Neutrophil (primary cell): ENCODE measurements at regions not wholly inside any gene's neighbourhood (a gene's known extent, or its start where the extent isn't known, plus 50 kb on each side); places are given as distances from the start of the nearest gene placed in this dataset.
"Not testable (repeated sequence)": the region's sequence is repeated elsewhere in the genome, so short reads cannot be mapped to it uniquely, and the experiment has no call there.

Experiments
- H3K27ac ChIP-seq: fragments of 200-600 bp; sonication (generic); 2 replicates; pipeline ENCODE4 v1.5.1; 2016; ENCODE audit warnings: mild to moderate bottlenecking, moderate library complexity
- H3K27me3 ChIP-seq: fragments of 200-600 bp; sonication (generic); 2 replicates; pipeline ENCODE4 v1.6.0; 2016; ENCODE audit warnings: mild to moderate bottlenecking
- H3K36me3 ChIP-seq: fragments of 200-600 bp; sonication (generic); 2 replicates; pipeline ENCODE4 v1.5.1; 2017
- H3K4me1 ChIP-seq, 2 experiments: fragments of 200-600 bp in 1 of 2; sonication (generic) in 1 of 2; 1 replicate in 1 of 2; 2 replicates in 1 of 2; pipeline versions ENCODE4 v1.5.1 to v1.6.1; 2013 to 2016; ENCODE audit warnings: low read depth in 1 of 2, low read length in 1 of 2, mild to moderate bottlenecking in 1 of 2, moderate library complexity in 1 of 2; ENCODE audit not compliant: control insufficient read depth in 1 of 2, insufficient read depth in 1 of 2
- H3K4me3 ChIP-seq, 2 experiments: fragments of 200-600 bp in 1 of 2; sonication (generic) in 1 of 2; 1 replicate in 1 of 2; 2 replicates in 1 of 2; pipeline ENCODE4 v1.5.1; 2013 to 2016; ENCODE audit warnings: low read depth in 1 of 2, low read length in 1 of 2, mild to moderate bottlenecking in 1 of 2, moderate library complexity in 1 of 2
- H3K9me3 ChIP-seq: fragments of 200-600 bp; sonication (generic); 2 replicates; pipeline ENCODE4 v1.5.1; 2016
- TF ChIP-seq, protein P1 (sequence below): fragments of 200-600 bp; sonication (generic); IDR thresholded peaks from 2 replicates; pipeline ENCODE4 v1.5.1; 2016; ENCODE audit warnings: antibody characterized with exemption

- H3K4me3 ChIP-seq = no peak overlapping the region
- H3K27ac ChIP-seq = no peak overlapping the region
- TF ChIP-seq, protein P1, sequence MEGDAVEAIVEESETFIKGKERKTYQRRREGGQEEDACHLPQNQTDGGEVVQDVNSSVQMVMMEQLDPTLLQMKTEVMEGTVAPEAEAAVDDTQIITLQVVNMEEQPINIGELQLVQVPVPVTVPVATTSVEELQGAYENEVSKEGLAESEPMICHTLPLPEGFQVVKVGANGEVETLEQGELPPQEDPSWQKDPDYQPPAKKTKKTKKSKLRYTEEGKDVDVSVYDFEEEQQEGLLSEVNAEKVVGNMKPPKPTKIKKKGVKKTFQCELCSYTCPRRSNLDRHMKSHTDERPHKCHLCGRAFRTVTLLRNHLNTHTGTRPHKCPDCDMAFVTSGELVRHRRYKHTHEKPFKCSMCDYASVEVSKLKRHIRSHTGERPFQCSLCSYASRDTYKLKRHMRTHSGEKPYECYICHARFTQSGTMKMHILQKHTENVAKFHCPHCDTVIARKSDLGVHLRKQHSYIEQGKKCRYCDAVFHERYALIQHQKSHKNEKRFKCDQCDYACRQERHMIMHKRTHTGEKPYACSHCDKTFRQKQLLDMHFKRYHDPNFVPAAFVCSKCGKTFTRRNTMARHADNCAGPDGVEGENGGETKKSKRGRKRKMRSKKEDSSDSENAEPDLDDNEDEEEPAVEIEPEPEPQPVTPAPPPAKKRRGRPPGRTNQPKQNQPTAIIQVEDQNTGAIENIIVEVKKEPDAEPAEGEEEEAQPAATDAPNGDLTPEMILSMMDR = no peak
- peaks cover 15% of the 10 kb centered on the region in 2 experiments for H3K4me1 ChIP-seq
- H3K36me3 ChIP-seq = no peaks in the 10 kb centered on the region
- no peaks in the 10 kb centered on the region for H3K9me3 ChIP-seq
- H3K27me3 ChIP-seq = no peaks in the 10 kb centered on the region
Observed at GRCh38 chr10:71112138-71112785, 100.1 kb upstream of the UNC5B start.

- Histone ChIP-seq H3K4me3 (no peak overlapping the region), H3K27ac (no peak overlapping the region), H3K9me3 (no peaks in the 10 kb centered on the region), H3K27me3 (peaks cover 5% of the 10 kb centered on the region), H3K36me3 (no peaks in the 10 kb centered on the region), H3K4me1 (no peaks in the 10 kb centered on the region)
- TF ChIP-seq, protein P1 = no peak
Observed at GRCh38 chr10:71116426-71116825, 95.9 kb upstream of the UNC5B start.

- not testable (repeated sequence) for H3K9me3 ChIP-seq, H3K4me1 ChIP-seq, H3K4me3 ChIP-seq, H3K36me3 ChIP-seq, H3K27ac ChIP-seq
- H3K27me3 ChIP-seq = peaks cover 13% of the 10 kb centered on the region
Observed at GRCh38 chr10:71117589-71117988, 94.8 kb upstream of the UNC5B start.

- H3K36me3 ChIP-seq = no peaks in the 10 kb centered on the region
- H3K4me1 ChIP-seq = no peaks in the 10 kb centered on the region
- TF ChIP-seq, protein P1 = no peak
- no peaks in the 10 kb centered on the region for H3K9me3 ChIP-seq
- no peak overlapping the region for H3K4me3 ChIP-seq
- peaks cover 38% of the 10 kb centered on the region for H3K27me3 ChIP-seq
- no peak overlapping the region for H3K27ac ChIP-seq
Observed at GRCh38 chr10:71123023-71123422, 89.3 kb upstream of the UNC5B start.

GRCh38 chr10:71124921-71125748, 87.2 kb upstream of the UNC5B start:
- H3K9me3 ChIP-seq = no peaks in the 10 kb centered on the region
- no peaks in the 10 kb centered on the region for H3K4me1 ChIP-seq
- H3K4me3 ChIP-seq = no peak overlapping the region
- TF ChIP-seq, protein P1 = no peak
- peaks cover 54% of the 10 kb centered on the region for H3K27me3 ChIP-seq
- H3K27ac ChIP-seq = no peak overlapping the region
- no peaks in the 10 kb centered on the region for H3K36me3 ChIP-seq

DNA sequence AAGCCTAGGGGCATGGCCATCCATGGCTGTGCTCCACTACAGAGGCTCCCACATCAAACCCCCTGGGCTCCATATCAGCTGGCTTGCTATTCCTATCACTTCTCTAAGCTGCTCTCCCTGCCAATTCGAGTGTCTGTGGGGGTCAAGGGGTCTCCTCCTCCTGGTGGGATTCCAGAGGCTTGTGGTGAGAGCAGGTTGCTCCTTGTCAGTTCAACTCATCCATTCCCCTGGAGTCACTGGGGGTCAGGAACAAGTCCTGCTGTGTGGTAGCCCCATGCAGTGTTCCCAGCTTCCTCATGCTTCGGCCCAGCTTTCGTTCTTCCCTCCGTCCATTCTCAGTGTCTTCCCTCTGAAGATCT, 86.6 kb upstream of the UNC5B start:
- Histone ChIP-seq H3K9me3 (no peaks in the 10 kb centered on the region), H3K27me3 (peaks cover 54% of the 10 kb centered on the region), H3K4me3 (no peak overlapping the region), H3K27ac (no peak overlapping the region), H3K4me1 (no peaks in the 10 kb centered on the region), H3K36me3 (no peaks in the 10 kb centered on the region)
- TF ChIP-seq, protein P1 = no peak
